ENCODE measurements at regions not wholly inside any gene's neighbourhood (a gene's known extent, or its start where the extent isn't known, plus 50 kb on each side); places are given as distances from the start of the nearest gene placed in this dataset.
A peak's percentile ranks its signal among the peaks of the same experiment; 100 is the strongest.

GRCh38 chr10:21308018-21308417 is 217.5 kb downstream of the SKIDA1 start:
- no TSS peak for BruUV-seq (replicated peaks)
- peak overlapping the region; percentile 75; the same call in 1 of the 2 replicates for H3K27ac ChIP-seq (ENCODE audit: low read length)
- ChIA-PET CTCF (no interaction called here), POLR2A (interaction anchor here (0.7 kb wide), 1 partner anchor 22 kb away, joined by 9 read pairs; no protein-coding TSS in a partner anchor)
- in situ Hi-C loops (cut with HindIII; ENCODE audit: low pct_unique_long_range_greater_than_20kb, low sequenced_read_pairs) (no loop called here), intact Hi-C loops (cut with micrococcal nuclease; ENCODE audit: unreplicated experiment) (no loop called here)
- 0 out of 2 replicates have a peak, but pooled peaks cover 6% of the 10 kb centered on the region for H3K4me1 ChIP-seq (ENCODE audit: control insufficient read depth, insufficient read depth, low read length)
- no peaks in the 10 kb centered on the region for H3K9me3 ChIP-seq (ENCODE audit: control insufficient read depth, insufficient read depth, low read depth, low read length)
- ATAC-seq (no peak), DNase-seq (ENCODE audit: low read depth, low spot score) (no peak)
- TF ChIP-seq, protein P1, sequence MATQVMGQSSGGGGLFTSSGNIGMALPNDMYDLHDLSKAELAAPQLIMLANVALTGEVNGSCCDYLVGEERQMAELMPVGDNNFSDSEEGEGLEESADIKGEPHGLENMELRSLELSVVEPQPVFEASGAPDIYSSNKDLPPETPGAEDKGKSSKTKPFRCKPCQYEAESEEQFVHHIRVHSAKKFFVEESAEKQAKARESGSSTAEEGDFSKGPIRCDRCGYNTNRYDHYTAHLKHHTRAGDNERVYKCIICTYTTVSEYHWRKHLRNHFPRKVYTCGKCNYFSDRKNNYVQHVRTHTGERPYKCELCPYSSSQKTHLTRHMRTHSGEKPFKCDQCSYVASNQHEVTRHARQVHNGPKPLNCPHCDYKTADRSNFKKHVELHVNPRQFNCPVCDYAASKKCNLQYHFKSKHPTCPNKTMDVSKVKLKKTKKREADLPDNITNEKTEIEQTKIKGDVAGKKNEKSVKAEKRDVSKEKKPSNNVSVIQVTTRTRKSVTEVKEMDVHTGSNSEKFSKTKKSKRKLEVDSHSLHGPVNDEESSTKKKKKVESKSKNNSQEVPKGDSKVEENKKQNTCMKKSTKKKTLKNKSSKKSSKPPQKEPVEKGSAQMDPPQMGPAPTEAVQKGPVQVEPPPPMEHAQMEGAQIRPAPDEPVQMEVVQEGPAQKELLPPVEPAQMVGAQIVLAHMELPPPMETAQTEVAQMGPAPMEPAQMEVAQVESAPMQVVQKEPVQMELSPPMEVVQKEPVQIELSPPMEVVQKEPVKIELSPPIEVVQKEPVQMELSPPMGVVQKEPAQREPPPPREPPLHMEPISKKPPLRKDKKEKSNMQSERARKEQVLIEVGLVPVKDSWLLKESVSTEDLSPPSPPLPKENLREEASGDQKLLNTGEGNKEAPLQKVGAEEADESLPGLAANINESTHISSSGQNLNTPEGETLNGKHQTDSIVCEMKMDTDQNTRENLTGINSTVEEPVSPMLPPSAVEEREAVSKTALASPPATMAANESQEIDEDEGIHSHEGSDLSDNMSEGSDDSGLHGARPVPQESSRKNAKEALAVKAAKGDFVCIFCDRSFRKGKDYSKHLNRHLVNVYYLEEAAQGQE (IDR thresholded peaks at IDR 0.05; ENCODE audit: insufficient read depth in 1 of 2, low read depth in 2 of 2, low read length in 1 of 2), result no peak
- TF ChIP-seq TCF7L2 (IDR thresholded peaks at IDR 0.05; ENCODE audit: low read depth, low read length) (no peak), SIN3A (IDR thresholded peaks at IDR 0.05; ENCODE audit: borderline replicate concordance, insufficient read depth, low read depth, low read length) (no peak), POLR2AphosphoS5 (IDR thresholded peaks at IDR 0.05; ENCODE audit: low read depth, low read length) (no peak), CTCF (IDR thresholded peaks at IDR 0.05) (no peak)
- H3K4me3 ChIP-seq (ENCODE audit: low read depth in 2 of 2, low read length in 2 of 2), result no peak overlapping the region
- H3K36me3 ChIP-seq (ENCODE audit: control insufficient read depth, insufficient read depth, low read length), result no peaks in the 10 kb centered on the region
- no peaks in the 10 kb centered on the region for H3K27me3 ChIP-seq (ENCODE audit: control insufficient read depth, insufficient read depth, low read length)

- Histone ChIP-seq H3K9me3 (ENCODE audit: control insufficient read depth, insufficient read depth, low read depth, low read length) (no peaks in the 10 kb centered on the region), H3K27me3 (ENCODE audit: control insufficient read depth, insufficient read depth, low read length) (no peaks in the 10 kb centered on the region), H3K36me3 (ENCODE audit: control insufficient read depth, insufficient read depth, low read length) (no peaks in the 10 kb centered on the region), H3K27ac (ENCODE audit: low read length) (peak overlapping the region; percentile 83), H3K4me3 (ENCODE audit: low read depth in 2 of 2, low read length in 2 of 2) (no peak overlapping the region), H3K4me1 (ENCODE audit: control insufficient read depth, insufficient read depth, low read length) (0 out of 2 replicates have a peak, but pooled peaks cover 6% of the 10 kb centered on the region)
- no TSS peak for BruUV-seq (replicated peaks)
- TF ChIP-seq CTCF (IDR thresholded peaks at IDR 0.05), result no peak
- TF ChIP-seq, protein P1 (IDR thresholded peaks at IDR 0.05; ENCODE audit: insufficient read depth in 1 of 2, low read depth in 2 of 2, low read length in 1 of 2), result no peak
- TF ChIP-seq SIN3A (IDR thresholded peaks at IDR 0.05; ENCODE audit: borderline replicate concordance, insufficient read depth, low read depth, low read length), result no peak
- TF ChIP-seq TCF7L2 (IDR thresholded peaks at IDR 0.05; ENCODE audit: low read depth, low read length), result no peak
- TF ChIP-seq POLR2AphosphoS5 (IDR thresholded peaks at IDR 0.05; ENCODE audit: low read depth, low read length), result no peak
- ChIA-PET CTCF (interaction anchor here (0.7 kb wide), 1 partner anchor 18 kb away, joined by 6 read pairs; no protein-coding TSS in a partner anchor), POLR2A (no interaction called here)
- intact Hi-C loops (cut with micrococcal nuclease; ENCODE audit: unreplicated experiment) (no loop called here), in situ Hi-C loops (cut with HindIII; ENCODE audit: low pct_unique_long_range_greater_than_20kb, low sequenced_read_pairs) (no loop called here)
- ATAC-seq, result no peak
- no peak for DNase-seq (ENCODE audit: low read depth, low spot score)
Observed at GRCh38 chr10:21304608-21305007, 220.9 kb downstream of the SKIDA1 start.
